Mammary epithelial cell (primary cell): ENCODE measurements at regions not wholly inside any gene's neighbourhood (a gene's known extent, or its start where the extent isn't known, plus 50 kb on each side); places are given as distances from the start of the nearest gene placed in this dataset.

ENCODE experiments used
- CTCF ChIP-seq, 2 donors: IDR thresholded peaks in 1 of 2; conservative IDR thresholded peaks in 1 of 2; 2 replicates each; pipeline ENCODE4 v1.5.1; 2011 to 2012; ENCODE audit warnings: inconsistent platforms in 2 of 2, low read length in 2 of 2, mild to moderate bottlenecking in 2 of 2, control low read depth in 1 of 2, low read depth in 1 of 2; ENCODE audit not compliant: insufficient read depth in 1 of 2; ENCODE audit errors: extremely low read depth in 1 of 2
- EZH2 ChIP-seq: IDR thresholded peaks from 2 replicates; pipeline ENCODE4 v1.6.1; 2012; ENCODE audit warnings: low read length, inconsistent platforms, borderline replicate concordance

DNA sequence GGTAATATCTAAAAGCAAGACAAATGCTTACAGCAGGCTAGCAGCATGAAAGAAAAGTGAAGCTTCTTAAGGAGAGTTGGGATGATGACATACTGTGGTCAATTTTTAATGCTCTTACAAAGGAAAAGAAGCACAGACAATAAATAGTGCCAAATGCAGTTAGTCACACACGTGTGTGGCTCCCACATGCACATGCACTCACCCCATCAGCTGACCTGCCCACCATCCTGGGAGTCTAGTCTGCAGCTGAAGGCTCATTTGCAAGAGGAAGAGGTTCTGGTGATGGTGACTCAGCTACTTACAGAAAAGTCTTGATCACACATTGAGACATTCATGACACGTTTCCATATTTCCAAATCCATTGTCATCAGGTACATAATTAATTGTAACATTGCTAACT is 129.3 kb downstream of the MRPL36 start:
- no peak for TF ChIP-seq CTCF (conservative IDR thresholded peaks at IDR 0.05 in 1 of 2, IDR thresholded peaks at IDR 0.05 in 1 of 2; ENCODE audit: extremely low read depth in 1 of 2, insufficient read depth in 1 of 2, low read depth in 1 of 2, low read length in 2 of 2)
- TF ChIP-seq EZH2, result no peak
